DOHH2 (cell line): ENCODE measurements at regions not wholly inside any gene's neighbourhood (a gene's known extent, or its start where the extent isn't known, plus 50 kb on each side); places are given as distances from the start of the nearest gene placed in this dataset.

Experiments used
- H3F3A ChIP-seq: fragments of 200-600 bp; sonication (generic), shearing (Covaris generic); 2 replicates; pipeline ENCODE4 v1.6.0; 2016; ENCODE audit warnings: antibody characterized with exemption, mild to moderate bottlenecking; ENCODE audit not compliant: control insufficient read depth, insufficient read depth
- H3K27ac ChIP-seq: fragments of 200-600 bp; sonication (generic); 2 replicates; pipeline ENCODE4 v1.5.1; 2014; ENCODE audit warnings: low read depth, mild to moderate bottlenecking, low read length, moderate library complexity
- H3K27me3 ChIP-seq: fragments of 200-600 bp; sonication (generic); 2 replicates; pipeline ENCODE4 v1.6.1; 2014; ENCODE audit warnings: mild to moderate bottlenecking, low read length, mixed read lengths; ENCODE audit not compliant: control insufficient read depth
- H3K36me3 ChIP-seq: fragments of 200-600 bp; sonication (generic); 2 replicates; pipeline ENCODE4 v1.6.1; 2014; ENCODE audit warnings: mild to moderate bottlenecking, low read length, moderate library complexity, mixed read lengths; ENCODE audit not compliant: control insufficient read depth
- H3K4me1 ChIP-seq: fragments of 200-600 bp; sonication (generic); 2 replicates; pipeline ENCODE4 v1.6.1; 2014; ENCODE audit warnings: mild to moderate bottlenecking, low read length, mixed read lengths; ENCODE audit not compliant: control insufficient read depth
- H3K4me2 ChIP-seq: fragments of 200-600 bp; sonication (generic); 2 replicates; pipeline ENCODE4 v1.6.0; 2014; ENCODE audit warnings: mild to moderate bottlenecking, low read length, moderate library complexity
- H3K4me3 ChIP-seq: fragments of 200-600 bp; sonication (generic); 2 replicates; pipeline ENCODE4 v1.5.1; 2014; ENCODE audit warnings: mild to moderate bottlenecking, low read length, mixed read lengths
- H3K79me2 ChIP-seq: fragments of 200-600 bp; sonication (generic); 2 replicates; pipeline ENCODE4 v1.6.1; 2014; ENCODE audit warnings: mild to moderate bottlenecking, low read length, mixed read lengths; ENCODE audit not compliant: control insufficient read depth
- H3K9me2 ChIP-seq: fragments of 200-600 bp; sonication (generic); replicated peaks from 2 replicates; pipeline ENCODE4 v1.6.1; 2014; ENCODE audit warnings: mild to moderate bottlenecking, low read length, mixed read lengths; ENCODE audit not compliant: control insufficient read depth
- H3K9me3 ChIP-seq: fragments of 200-600 bp; sonication (generic); 2 replicates; pipeline ENCODE4 v1.6.1; 2014; ENCODE audit warnings: antibody characterized with exemption, low read length, mixed read lengths; ENCODE audit not compliant: control insufficient read depth, insufficient read depth
- H4K20me1 ChIP-seq: fragments of 200-600 bp; sonication (generic); 2 replicates; pipeline ENCODE4 v1.6.0; 2014; ENCODE audit warnings: low read depth, mild to moderate bottlenecking, antibody characterized with exemption, low read length, moderate library complexity; ENCODE audit not compliant: control insufficient read depth, insufficient read depth
- EZH2phosphoT487 ChIP-seq: fragments of 200-600 bp; sonication (generic); IDR thresholded peaks from 2 replicates; pipeline ENCODE4 v1.6.1; 2017; ENCODE audit warnings: borderline replicate concordance, mild to moderate bottlenecking, antibody characterized with exemption, low read length, moderate library complexity, mixed read lengths
- TF ChIP-seq, protein P1 (sequence below): fragments of 200-600 bp; sonication (generic); IDR thresholded peaks from one replicate; pipeline ENCODE4 v1.5.1; 2014; ENCODE audit warnings: antibody characterized with exemption, mild to moderate bottlenecking, low read depth, low read length; ENCODE audit not compliant: poor library complexity, severe bottlenecking

DNA sequence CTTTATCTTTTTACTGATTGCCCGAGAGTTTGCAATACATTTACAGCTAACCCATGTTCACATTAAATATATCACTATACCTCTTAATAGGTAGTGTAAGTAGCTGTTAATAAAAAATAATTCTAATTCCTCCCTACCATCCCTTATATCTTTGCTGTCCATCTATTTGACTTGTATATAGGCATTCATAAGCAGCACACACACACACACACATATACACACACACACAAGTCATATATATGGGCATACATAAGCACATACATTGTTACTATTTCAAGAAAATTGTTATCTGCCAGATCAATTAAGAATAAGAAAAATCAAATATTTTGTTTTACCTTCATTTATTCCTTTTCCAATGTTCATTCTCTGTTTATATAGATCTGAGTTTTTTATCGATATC is 176.4 kb downstream of the PPP1R3A start:
- Histone ChIP-seq H3K4me1 (no peaks in the 10 kb centered on the region), H3K4me3 (no peak overlapping the region)
- TF ChIP-seq, protein P1, sequence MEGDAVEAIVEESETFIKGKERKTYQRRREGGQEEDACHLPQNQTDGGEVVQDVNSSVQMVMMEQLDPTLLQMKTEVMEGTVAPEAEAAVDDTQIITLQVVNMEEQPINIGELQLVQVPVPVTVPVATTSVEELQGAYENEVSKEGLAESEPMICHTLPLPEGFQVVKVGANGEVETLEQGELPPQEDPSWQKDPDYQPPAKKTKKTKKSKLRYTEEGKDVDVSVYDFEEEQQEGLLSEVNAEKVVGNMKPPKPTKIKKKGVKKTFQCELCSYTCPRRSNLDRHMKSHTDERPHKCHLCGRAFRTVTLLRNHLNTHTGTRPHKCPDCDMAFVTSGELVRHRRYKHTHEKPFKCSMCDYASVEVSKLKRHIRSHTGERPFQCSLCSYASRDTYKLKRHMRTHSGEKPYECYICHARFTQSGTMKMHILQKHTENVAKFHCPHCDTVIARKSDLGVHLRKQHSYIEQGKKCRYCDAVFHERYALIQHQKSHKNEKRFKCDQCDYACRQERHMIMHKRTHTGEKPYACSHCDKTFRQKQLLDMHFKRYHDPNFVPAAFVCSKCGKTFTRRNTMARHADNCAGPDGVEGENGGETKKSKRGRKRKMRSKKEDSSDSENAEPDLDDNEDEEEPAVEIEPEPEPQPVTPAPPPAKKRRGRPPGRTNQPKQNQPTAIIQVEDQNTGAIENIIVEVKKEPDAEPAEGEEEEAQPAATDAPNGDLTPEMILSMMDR = no peak
- no peak for TF ChIP-seq EZH2phosphoT487

DNA sequence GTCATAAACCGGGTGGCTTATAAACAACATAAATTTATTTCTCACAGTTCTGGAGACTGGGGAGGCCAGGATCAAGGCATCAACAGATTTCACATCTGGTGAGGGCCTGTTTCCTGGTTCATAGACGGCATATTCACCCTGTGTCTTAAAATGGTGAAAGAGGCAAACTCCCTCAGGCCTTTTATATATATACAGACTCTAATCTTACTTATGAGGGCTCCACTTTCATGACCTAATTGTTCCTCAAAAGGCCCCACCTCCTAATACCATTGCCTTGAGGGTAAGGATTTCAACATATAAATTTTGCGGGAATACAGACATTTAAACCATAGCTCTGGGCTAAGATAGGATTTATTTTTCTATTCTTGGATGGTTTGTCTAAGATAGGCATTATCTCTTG is 187.2 kb downstream of the PPP1R3A start:
- Histone ChIP-seq H3K27me3 (no peaks in the 10 kb centered on the region), H3K9me3 (no peaks in the 10 kb centered on the region), H3K79me2 (no peaks in the 10 kb centered on the region), H3K27ac (no peak overlapping the region), H4K20me1 (no peaks in the 10 kb centered on the region), H3K4me2 (no peak overlapping the region), H3K9me2 (no peaks in the 10 kb centered on the region), H3K4me3 (no peak overlapping the region), H3F3A (no peaks in the 10 kb centered on the region), H3K4me1 (no peaks in the 10 kb centered on the region), H3K36me3 (no peaks in the 10 kb centered on the region)
- TF ChIP-seq EZH2phosphoT487 = no peak
- TF ChIP-seq, protein P1 = no peak

More for the DNA sequence above, 176.4 kb downstream of the PPP1R3A start:
- Histone ChIP-seq H3K27ac (no peak overlapping the region), H3K9me3 (no peaks in the 10 kb centered on the region), H3F3A (no peaks in the 10 kb centered on the region), H3K79me2 (no peaks in the 10 kb centered on the region), H3K9me2 (no peaks in the 10 kb centered on the region), H3K27me3 (no peaks in the 10 kb centered on the region), H4K20me1 (no peaks in the 10 kb centered on the region), H3K36me3 (no peaks in the 10 kb centered on the region), H3K4me2 (no peak overlapping the region)

DNA sequence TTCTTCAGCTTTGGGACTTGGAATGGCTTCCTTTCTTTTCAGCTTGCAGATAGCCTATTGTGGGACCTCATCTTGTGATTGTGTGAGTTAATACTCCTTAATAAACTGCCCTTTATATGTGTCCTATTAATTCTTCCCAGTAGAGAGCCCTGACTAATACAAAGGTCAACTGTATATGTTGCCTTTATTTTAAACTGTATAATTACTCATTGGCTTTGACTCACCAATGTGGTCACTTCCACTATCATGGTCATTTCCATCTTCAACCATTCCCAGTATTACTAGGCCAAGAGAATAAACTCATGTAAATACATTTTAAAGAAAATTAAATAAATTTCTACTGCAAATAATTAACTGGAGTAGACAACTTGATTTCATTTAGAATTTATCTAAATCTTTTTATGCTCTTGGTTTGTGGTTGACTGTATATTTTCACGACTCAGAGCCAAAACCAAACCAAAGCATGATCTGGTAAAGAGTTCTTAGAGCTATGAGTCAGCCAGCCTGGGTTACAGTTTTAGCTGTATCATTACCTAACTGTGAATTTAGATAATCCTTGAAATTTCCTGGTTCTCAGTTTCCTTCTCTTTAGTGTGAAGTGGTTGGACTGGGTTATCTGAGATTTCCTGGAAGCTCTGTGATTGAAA is 188.4 kb downstream of the PPP1R3A start:
- no peak for TF ChIP-seq EZH2phosphoT487
- TF ChIP-seq, protein P1 = no peak
- no peaks in the 10 kb centered on the region for H3K9me2 ChIP-seq
- H3K4me3 ChIP-seq = no peak overlapping the region
- H3K4me1 ChIP-seq = no peaks in the 10 kb centered on the region
- H3K79me2 ChIP-seq = no peaks in the 10 kb centered on the region
- no peaks in the 10 kb centered on the region for H3K9me3 ChIP-seq
- H3K27ac ChIP-seq = no peak overlapping the region
- no peaks in the 10 kb centered on the region for H3K36me3 ChIP-seq
- no peaks in the 10 kb centered on the region for H3K27me3 ChIP-seq
- no peaks in the 10 kb centered on the region for H4K20me1 ChIP-seq
- no peaks in the 10 kb centered on the region for H3F3A ChIP-seq
- no peak overlapping the region for H3K4me2 ChIP-seq
